ENCODE measurements at regions not wholly inside any gene's neighbourhood (a gene's known extent, or its start where the extent isn't known, plus 50 kb on each side); places are given as distances from the start of the nearest gene placed in this dataset.

GRCh38 chr13:66214467-66214866 lies 1015.7 kb downstream of the PCDH9 start (continued):
- TF ChIP-seq, protein P1, sequence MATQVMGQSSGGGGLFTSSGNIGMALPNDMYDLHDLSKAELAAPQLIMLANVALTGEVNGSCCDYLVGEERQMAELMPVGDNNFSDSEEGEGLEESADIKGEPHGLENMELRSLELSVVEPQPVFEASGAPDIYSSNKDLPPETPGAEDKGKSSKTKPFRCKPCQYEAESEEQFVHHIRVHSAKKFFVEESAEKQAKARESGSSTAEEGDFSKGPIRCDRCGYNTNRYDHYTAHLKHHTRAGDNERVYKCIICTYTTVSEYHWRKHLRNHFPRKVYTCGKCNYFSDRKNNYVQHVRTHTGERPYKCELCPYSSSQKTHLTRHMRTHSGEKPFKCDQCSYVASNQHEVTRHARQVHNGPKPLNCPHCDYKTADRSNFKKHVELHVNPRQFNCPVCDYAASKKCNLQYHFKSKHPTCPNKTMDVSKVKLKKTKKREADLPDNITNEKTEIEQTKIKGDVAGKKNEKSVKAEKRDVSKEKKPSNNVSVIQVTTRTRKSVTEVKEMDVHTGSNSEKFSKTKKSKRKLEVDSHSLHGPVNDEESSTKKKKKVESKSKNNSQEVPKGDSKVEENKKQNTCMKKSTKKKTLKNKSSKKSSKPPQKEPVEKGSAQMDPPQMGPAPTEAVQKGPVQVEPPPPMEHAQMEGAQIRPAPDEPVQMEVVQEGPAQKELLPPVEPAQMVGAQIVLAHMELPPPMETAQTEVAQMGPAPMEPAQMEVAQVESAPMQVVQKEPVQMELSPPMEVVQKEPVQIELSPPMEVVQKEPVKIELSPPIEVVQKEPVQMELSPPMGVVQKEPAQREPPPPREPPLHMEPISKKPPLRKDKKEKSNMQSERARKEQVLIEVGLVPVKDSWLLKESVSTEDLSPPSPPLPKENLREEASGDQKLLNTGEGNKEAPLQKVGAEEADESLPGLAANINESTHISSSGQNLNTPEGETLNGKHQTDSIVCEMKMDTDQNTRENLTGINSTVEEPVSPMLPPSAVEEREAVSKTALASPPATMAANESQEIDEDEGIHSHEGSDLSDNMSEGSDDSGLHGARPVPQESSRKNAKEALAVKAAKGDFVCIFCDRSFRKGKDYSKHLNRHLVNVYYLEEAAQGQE (IDR thresholded peaks at IDR 0.05) = no peak
- TF ChIP-seq, protein P2, sequence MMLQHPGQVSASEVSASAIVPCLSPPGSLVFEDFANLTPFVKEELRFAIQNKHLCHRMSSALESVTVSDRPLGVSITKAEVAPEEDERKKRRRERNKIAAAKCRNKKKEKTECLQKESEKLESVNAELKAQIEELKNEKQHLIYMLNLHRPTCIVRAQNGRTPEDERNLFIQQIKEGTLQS (IDR thresholded peaks at IDR 0.05) = no peak
- TF ChIP-seq HNF4A (conservative IDR thresholded peaks at IDR 0.05) = no peak
- TF ChIP-seq JUND (IDR thresholded peaks at IDR 0.05) = no peak

- TF ChIP-seq, protein P3, sequence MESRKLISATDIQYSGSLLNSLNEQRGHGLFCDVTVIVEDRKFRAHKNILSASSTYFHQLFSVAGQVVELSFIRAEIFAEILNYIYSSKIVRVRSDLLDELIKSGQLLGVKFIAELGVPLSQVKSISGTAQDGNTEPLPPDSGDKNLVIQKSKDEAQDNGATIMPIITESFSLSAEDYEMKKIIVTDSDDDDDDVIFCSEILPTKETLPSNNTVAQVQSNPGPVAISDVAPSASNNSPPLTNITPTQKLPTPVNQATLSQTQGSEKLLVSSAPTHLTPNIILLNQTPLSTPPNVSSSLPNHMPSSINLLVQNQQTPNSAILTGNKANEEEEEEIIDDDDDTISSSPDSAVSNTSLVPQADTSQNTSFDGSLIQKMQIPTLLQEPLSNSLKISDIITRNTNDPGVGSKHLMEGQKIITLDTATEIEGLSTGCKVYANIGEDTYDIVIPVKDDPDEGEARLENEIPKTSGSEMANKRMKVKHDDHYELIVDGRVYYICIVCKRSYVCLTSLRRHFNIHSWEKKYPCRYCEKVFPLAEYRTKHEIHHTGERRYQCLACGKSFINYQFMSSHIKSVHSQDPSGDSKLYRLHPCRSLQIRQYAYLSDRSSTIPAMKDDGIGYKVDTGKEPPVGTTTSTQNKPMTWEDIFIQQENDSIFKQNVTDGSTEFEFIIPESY (IDR thresholded peaks at IDR 0.05) = no peak
- TF ChIP-seq YY1 (IDR thresholded peaks at IDR 0.05) (no peak), HNF4A (conservative IDR thresholded peaks at IDR 0.05) (no peak), SP1 (IDR thresholded peaks at IDR 0.05) (no peak), GABPA (IDR thresholded peaks at IDR 0.05 in 1 of 2, conservative IDR thresholded peaks at IDR 0.05 in 1 of 2) (no peak), EGR1 (IDR thresholded peaks at IDR 0.05; ENCODE audit: low read depth in 2 of 2) (no peak), RAD21 (IDR thresholded peaks at IDR 0.05) (no peak), TAF1 (conservative IDR thresholded peaks at IDR 0.05) (no peak), HNF4G (IDR thresholded peaks at IDR 0.05) (no peak), RXRA (IDR thresholded peaks at IDR 0.05) (no peak)
- TF ChIP-seq, protein P4, sequence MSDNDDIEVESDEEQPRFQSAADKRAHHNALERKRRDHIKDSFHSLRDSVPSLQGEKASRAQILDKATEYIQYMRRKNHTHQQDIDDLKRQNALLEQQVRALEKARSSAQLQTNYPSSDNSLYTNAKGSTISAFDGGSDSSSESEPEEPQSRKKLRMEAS (IDR thresholded peaks at IDR 0.05) = no peak
- TF ChIP-seq, protein P2 (IDR thresholded peaks at IDR 0.05) = no peak
- WGBS = 82% methylated on average over 1 of the region's 1 CpG
- Histone ChIP-seq H3K9me3 (ENCODE audit: control insufficient read depth in 4 of 4, low read length in 3 of 4) (no peaks in the 10 kb centered on the region), H3K27me3 (ENCODE audit: control insufficient read depth in 4 of 4, insufficient read depth in 4 of 4, low read length in 3 of 4) (no peaks in the 10 kb centered on the region), H3K4me3 (ENCODE audit: low read depth in 1 of 3, low read length in 3 of 3) (no peak overlapping the region), H3K27ac (ENCODE audit: low read depth in 1 of 2, low read length in 2 of 2) (no peak overlapping the region), H3K9ac (ENCODE audit: low read depth in 1 of 2, low read length in 2 of 2) (no peak overlapping the region), H3K36me3 (ENCODE audit: control insufficient read depth in 4 of 4, insufficient read depth in 3 of 4, low read depth in 1 of 4, low read length in 3 of 4) (no peaks in the 10 kb centered on the region), H3K4me1 (ENCODE audit: control insufficient read depth in 4 of 4, insufficient read depth in 4 of 4, low read length in 3 of 4) (no peaks in the 10 kb centered on the region)
- no peak for DNase-seq (ENCODE audit: low spot score)
Observed at GRCh38 chr13:66212511-66212910, 1017.6 kb downstream of the PCDH9 start.

GRCh38 chr13:66210677-66211076 lies 1019.5 kb downstream of the PCDH9 start:
- Histone ChIP-seq H3K9me3 (ENCODE audit: control insufficient read depth in 4 of 4, low read length in 3 of 4) (no peaks in the 10 kb centered on the region), H3K4me3 (ENCODE audit: low read depth in 1 of 3, low read length in 3 of 3) (no peak overlapping the region), H3K9ac (ENCODE audit: low read depth in 1 of 2, low read length in 2 of 2) (no peak overlapping the region), H3K27ac (ENCODE audit: low read depth in 1 of 2, low read length in 2 of 2) (no peak overlapping the region), H3K36me3 (ENCODE audit: control insufficient read depth in 4 of 4, insufficient read depth in 3 of 4, low read depth in 1 of 4, low read length in 3 of 4) (no peaks in the 10 kb centered on the region), H3K27me3 (ENCODE audit: control insufficient read depth in 4 of 4, insufficient read depth in 4 of 4, low read length in 3 of 4) (no peaks in the 10 kb centered on the region), H3K4me1 (ENCODE audit: control insufficient read depth in 4 of 4, insufficient read depth in 4 of 4, low read length in 3 of 4) (no peaks in the 10 kb centered on the region)
- WGBS = 77% methylated on average over 3 of the region's 3 CpGs
- DNase-seq (ENCODE audit: low spot score) = no peak
- TF ChIP-seq SP1 (IDR thresholded peaks at IDR 0.05) = no peak
- TF ChIP-seq, protein P2 (IDR thresholded peaks at IDR 0.05) = no peak
- no peak for TF ChIP-seq FOXA1 (IDR thresholded peaks at IDR 0.05)
- TF ChIP-seq RXRA (IDR thresholded peaks at IDR 0.05) = no peak
- no peak for TF ChIP-seq HNF4A (conservative IDR thresholded peaks at IDR 0.05)
- TF ChIP-seq, protein P4 (IDR thresholded peaks at IDR 0.05) = no peak
- TF ChIP-seq NR2F2 (IDR thresholded peaks at IDR 0.05) = no peak
- TF ChIP-seq FOXA2 (IDR thresholded peaks at IDR 0.05) = no peak
- TF ChIP-seq JUND (IDR thresholded peaks at IDR 0.05) = no peak
- TF ChIP-seq, protein P3 (IDR thresholded peaks at IDR 0.05) = no peak
- no peak for TF ChIP-seq YY1 (IDR thresholded peaks at IDR 0.05)
- TF ChIP-seq EGR1 (IDR thresholded peaks at IDR 0.05; ENCODE audit: low read depth in 2 of 2) = no peak
- no peak for TF ChIP-seq GABPA (IDR thresholded peaks at IDR 0.05 in 1 of 2, conservative IDR thresholded peaks at IDR 0.05 in 1 of 2)
- no peak for TF ChIP-seq CTCF (IDR thresholded peaks at IDR 0.05; ENCODE audit: low read depth, low read length, missing input control)
- no peak for TF ChIP-seq HNF4G (IDR thresholded peaks at IDR 0.05)
- no peak for TF ChIP-seq TAF1 (conservative IDR thresholded peaks at IDR 0.05)
- no peak for TF ChIP-seq RAD21 (IDR thresholded peaks at IDR 0.05)

All from liver (tissue), 8 donors.